Ovary (tissue), 7 donors: ENCODE measurements at regions not wholly inside any gene's neighbourhood (a gene's known extent, or its start where the extent isn't known, plus 50 kb on each side); places are given as distances from the start of the nearest gene placed in this dataset.
"Not testable (repeated sequence)": the region's sequence is repeated elsewhere in the genome, so short reads cannot be mapped to it uniquely, and the experiment has no call there.

Source experiments
- DNase-seq, 5 donors: peaks; one replicate each; pipeline ENCODE4 v3.0.0-alpha.2; 2019 to 2020
- H3K27ac ChIP-seq, 2 donors: fragments of 200-600 bp; one replicate each; pipeline versions ENCODE4 v1.5.1 to v1.8.0; 2019 to 2022
- H3K27me3 ChIP-seq: fragments of 200-600 bp; one replicate; pipeline ENCODE4 v1.8.0; 2022
- H3K36me3 ChIP-seq: fragments of 200-600 bp; sonication (generic); one replicate; pipeline ENCODE4 v1.5.1; 2019
- H3K4me1 ChIP-seq: one replicate; pipeline ENCODE4 v1.8.1; 2013; ENCODE audit warnings: mild to moderate bottlenecking, moderate library complexity; ENCODE audit not compliant: insufficient read depth
- H3K4me3 ChIP-seq: fragments of 200-600 bp; sonication (generic); one replicate; pipeline ENCODE4 v1.5.1; 2017
- H3K9me3 ChIP-seq, 2 donors: fragments of 200-600 bp in 1 of 2; sonication (generic) in 1 of 2; one replicate each; pipeline versions ENCODE4 v1.5.1 to v1.8.1; 2013 to 2019; ENCODE audit warnings: mild to moderate bottlenecking in 1 of 2, moderate library complexity in 1 of 2
- EP300 ChIP-seq: sonication (generic); formaldehyde crosslinking; IDR thresholded peaks from one replicate; pipeline ENCODE4 v1.6.1; 2017; ENCODE audit warnings: antibody characterized with exemption
- POLR2A ChIP-seq: fragments of 450-650 bp; IDR thresholded peaks from one replicate; pipeline ENCODE4 v1.6.1; 2017; ENCODE audit warnings: antibody characterized with exemption, mild to moderate bottlenecking, moderate library complexity
- WGBS, 3 donors: extraction: QIAGEN DNeasy Blood & Tissue Kit in 1 of 3; methylation state at CpG; one replicate each; pipeline versions ENCODE4 v1.1.5 to v1.1.7; 2013 to 2017; 5-methylcytosine and 5-hydroxymethylcytosine counted together
- intact Hi-C, 4 donors: fragments of 100-400 bp; cut with DNase I; formaldehyde crosslinking; loops; one replicate each; pipeline versions ENCODE4 v1.11.0 to v1.15.1; 2022 to 2023
- TF ChIP-seq, protein P1 (sequence below), 3 donors: fragments of 450-650 bp in 2 of 3; fragments of 200-600 bp in 1 of 3; IDR thresholded peaks; one replicate each; pipeline versions ENCODE4 v1.5.1 to v1.8.0; 2016 to 2022; ENCODE audit warnings: antibody characterized with exemption in 3 of 3, mild to moderate bottlenecking in 1 of 3
- donor health status: DM: no; HTN: no; CAD: no; lungs with moderate emphysema.
- donor health status: DM: no; HTN: no; CAD: no.
- donor health status: Bipolar disorder and iron deficiency.
- donor health status: DM: no; HTN: no; CAD: no.
- donor health status: DM: yes; HTN: yes; CAD: no.

DNA sequence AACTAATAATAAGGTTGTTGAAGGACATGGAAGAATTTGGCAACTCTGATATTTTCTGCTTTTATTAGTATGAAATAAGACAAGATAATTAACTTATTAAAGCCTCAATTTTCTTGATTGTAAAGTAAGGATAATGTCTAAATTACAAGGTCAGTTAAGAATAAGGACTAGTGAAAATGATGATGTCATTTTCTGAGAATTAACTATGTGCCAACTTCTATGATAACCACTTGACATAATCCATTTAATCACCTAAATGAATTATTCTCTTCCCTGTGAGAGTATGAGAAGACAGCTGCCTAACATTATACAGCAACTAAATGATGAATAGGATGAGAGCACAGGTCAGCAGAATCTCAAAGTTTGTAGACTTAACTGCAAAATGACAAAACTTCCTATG lies 1153.4 kb upstream of the POT1 start:
- no peak for DNase-seq
- Histone ChIP-seq H3K4me1 (no peaks in the 10 kb centered on the region), H3K36me3 (no peaks in the 10 kb centered on the region), H3K27ac (no peak overlapping the region), H3K4me3 (no peak overlapping the region), H3K9me3 (no peaks in the 10 kb centered on the region), H3K27me3 (no peaks in the 10 kb centered on the region)
- intact Hi-C loops, result no loop called here
- TF ChIP-seq POLR2A (no peak), EP300 (no peak)
- TF ChIP-seq, protein P1, sequence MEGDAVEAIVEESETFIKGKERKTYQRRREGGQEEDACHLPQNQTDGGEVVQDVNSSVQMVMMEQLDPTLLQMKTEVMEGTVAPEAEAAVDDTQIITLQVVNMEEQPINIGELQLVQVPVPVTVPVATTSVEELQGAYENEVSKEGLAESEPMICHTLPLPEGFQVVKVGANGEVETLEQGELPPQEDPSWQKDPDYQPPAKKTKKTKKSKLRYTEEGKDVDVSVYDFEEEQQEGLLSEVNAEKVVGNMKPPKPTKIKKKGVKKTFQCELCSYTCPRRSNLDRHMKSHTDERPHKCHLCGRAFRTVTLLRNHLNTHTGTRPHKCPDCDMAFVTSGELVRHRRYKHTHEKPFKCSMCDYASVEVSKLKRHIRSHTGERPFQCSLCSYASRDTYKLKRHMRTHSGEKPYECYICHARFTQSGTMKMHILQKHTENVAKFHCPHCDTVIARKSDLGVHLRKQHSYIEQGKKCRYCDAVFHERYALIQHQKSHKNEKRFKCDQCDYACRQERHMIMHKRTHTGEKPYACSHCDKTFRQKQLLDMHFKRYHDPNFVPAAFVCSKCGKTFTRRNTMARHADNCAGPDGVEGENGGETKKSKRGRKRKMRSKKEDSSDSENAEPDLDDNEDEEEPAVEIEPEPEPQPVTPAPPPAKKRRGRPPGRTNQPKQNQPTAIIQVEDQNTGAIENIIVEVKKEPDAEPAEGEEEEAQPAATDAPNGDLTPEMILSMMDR (IDR thresholded peaks at IDR 0.05), result no peak

DNA sequence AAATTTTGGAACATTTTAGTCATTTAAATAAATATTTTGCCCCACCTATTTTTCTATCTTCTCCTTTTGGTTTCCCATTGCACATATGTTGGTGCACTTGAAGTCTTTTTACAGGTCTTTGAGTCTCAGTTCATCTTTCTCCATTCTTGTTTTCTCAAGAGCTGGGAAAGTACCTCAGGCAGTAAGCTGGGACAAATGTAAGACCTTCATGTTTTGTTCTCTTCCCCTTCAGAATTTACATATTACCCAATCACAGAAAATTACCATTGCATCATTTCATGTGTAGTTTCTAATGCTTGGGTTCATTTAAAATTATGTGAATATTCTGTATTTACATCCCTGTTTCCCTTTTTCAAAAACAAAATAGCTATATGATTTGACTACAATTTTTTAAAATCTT lies 1150.0 kb upstream of the POT1 start:
- Histone ChIP-seq H3K27me3 (no peaks in the 10 kb centered on the region), H3K36me3 (no peaks in the 10 kb centered on the region), H3K4me3 (no peak overlapping the region), H3K9me3 (no peaks in the 10 kb centered on the region), H3K27ac (no peak overlapping the region), H3K4me1 (no peaks in the 10 kb centered on the region)
- intact Hi-C loops, result no loop called here
- TF ChIP-seq POLR2A (no peak), EP300 (no peak)
- TF ChIP-seq, protein P1 (IDR thresholded peaks at IDR 0.05), result no peak
- DNase-seq, result no peak

DNA sequence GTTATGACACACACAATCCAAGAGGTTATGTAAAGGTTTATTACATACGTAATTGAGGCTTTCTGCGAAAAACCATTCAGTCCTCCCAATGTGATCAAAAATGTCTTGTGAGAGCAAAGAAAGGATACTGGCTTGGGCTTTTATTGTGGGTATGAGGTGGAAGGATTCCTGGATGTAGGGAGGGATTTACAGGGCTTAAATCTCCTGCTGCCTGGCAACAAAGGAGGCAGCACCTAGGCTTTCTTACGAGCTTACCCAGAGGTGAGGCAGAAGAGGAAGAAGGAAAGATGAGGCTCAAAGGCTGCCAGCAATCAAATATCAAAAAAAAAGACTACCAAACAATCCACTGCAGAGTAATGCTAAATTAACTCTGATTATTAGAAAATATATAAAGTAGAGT lies 1149.5 kb upstream of the POT1 start:
- no peak for DNase-seq
- H3K4me1 ChIP-seq, result no peaks in the 10 kb centered on the region
- H3K27ac ChIP-seq, result no peak overlapping the region
- no peak overlapping the region for H3K4me3 ChIP-seq
- intact Hi-C loops, result no loop called here
- no peaks in the 10 kb centered on the region for H3K27me3 ChIP-seq
- no peaks in the 10 kb centered on the region for H3K36me3 ChIP-seq
- 69 to 81% (median 70%) methylated on average over 3 of the region's 3 CpGs for WGBS, 3 donors
- no peaks in the 10 kb centered on the region for H3K9me3 ChIP-seq
- TF ChIP-seq POLR2A, result no peak
- no peak for TF ChIP-seq EP300
- TF ChIP-seq, protein P1 (IDR thresholded peaks at IDR 0.05), result no peak

DNA sequence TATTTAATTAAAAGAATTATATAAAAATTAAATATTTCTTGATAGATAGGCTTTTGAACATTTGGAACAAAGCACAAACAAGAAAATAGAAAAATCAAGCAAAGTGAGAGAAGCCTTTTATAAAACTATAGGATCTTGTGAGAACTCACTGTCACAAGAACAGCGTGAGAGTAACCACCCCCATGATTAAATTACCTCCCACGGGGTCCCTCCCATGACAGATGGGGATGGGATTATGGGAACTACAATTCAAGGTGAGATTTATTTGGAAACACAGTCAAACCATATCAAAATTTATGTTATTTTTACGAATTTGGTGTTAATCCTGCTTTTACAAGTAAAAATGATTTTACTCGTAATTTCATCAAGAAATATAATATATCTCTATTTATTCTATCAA lies 1136.1 kb upstream of the POT1 start:
- H3K36me3 ChIP-seq, result no peaks in the 10 kb centered on the region
- H3K27me3 ChIP-seq, result no peaks in the 10 kb centered on the region
- DNase-seq, result no peak
- TF ChIP-seq, protein P1 (IDR thresholded peaks at IDR 0.05), result no peak
- TF ChIP-seq POLR2A (no peak), EP300 (no peak)
- WGBS, 3 donors, result 68% methylated on average over 4 of the region's 4 CpGs
- no peak overlapping the region for H3K27ac ChIP-seq
- no peaks in the 10 kb centered on the region for H3K4me1 ChIP-seq
- intact Hi-C loops, result no loop called here
- no peaks in the 10 kb centered on the region for H3K9me3 ChIP-seq
- no peak overlapping the region for H3K4me3 ChIP-seq

DNA sequence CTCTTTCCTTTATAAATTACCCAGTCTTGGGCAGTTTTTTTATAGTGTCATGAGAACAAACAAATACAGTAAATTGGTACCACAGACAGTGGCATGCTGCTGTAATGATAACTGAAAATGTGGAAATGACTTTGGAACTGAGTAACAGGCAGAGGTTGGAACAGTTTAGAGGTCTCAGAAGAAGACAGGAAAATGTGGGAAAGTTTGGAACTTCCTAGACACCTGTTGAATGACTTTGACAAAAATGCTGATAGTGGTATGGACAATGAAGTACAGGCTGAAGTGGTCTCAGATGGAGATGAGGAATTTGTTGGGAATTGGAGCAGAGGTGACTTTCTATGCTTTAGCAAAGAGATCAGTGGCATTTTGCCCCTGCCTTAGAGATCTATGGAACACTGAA lies 1128.4 kb upstream of the POT1 start:
- H3K4me1 ChIP-seq, result no peaks in the 10 kb centered on the region
- no peak for TF ChIP-seq POLR2A
- TF ChIP-seq EP300, result no peak
- TF ChIP-seq, protein P1 (IDR thresholded peaks at IDR 0.05), result no peak
- no peak for DNase-seq
- H3K27me3 ChIP-seq, result no peaks in the 10 kb centered on the region
- no peaks in the 10 kb centered on the region for H3K9me3 ChIP-seq
- intact Hi-C loops, result no loop called here
- no peaks in the 10 kb centered on the region for H3K36me3 ChIP-seq
- H3K4me3 ChIP-seq, result no peak overlapping the region
- H3K27ac ChIP-seq, result no peak overlapping the region

DNA sequence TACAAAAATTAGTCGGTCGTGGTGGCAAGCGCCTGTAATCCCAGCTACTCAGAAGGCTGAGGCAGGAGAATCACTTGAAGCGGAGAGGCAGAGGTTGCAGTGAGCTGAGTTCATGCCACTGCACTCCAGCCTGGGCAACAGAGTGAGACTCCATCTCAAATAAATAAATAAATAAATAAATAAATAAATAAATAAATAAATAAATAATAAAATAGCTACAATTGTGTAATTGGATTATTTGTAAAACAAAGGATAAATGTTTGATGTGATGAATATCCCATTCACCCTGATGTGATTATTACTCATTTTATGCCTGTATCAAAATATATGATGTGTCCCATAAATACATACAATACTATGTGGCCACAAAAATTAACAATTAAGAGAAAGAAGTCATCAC lies 1127.0 kb upstream of the POT1 start:
- H3K27ac ChIP-seq, intact Hi-C loops, H3K36me3 ChIP-seq, H3K4me3 ChIP-seq, H3K4me1 ChIP-seq, H3K27me3 ChIP-seq, H3K9me3 ChIP-seq, DNase-seq: not testable (repeated sequence)
- 95 to 97% (median 95%) methylated on average over 4 of the region's 4 CpGs for WGBS, 3 donors
